Neural progenitor cell (in vitro differentiated cells): ENCODE measurements at regions not wholly inside any gene's neighbourhood (a gene's known extent, or its start where the extent isn't known, plus 50 kb on each side); places are given as distances from the start of the nearest gene placed in this dataset.

Experiments
- DNase-seq: peaks from one replicate; pipeline ENCODE4 v3.0.0-alpha.2; 2016; ENCODE audit warnings: low spot score
- H2AFZ ChIP-seq: fragments of 200-600 bp; sonication (generic); replicated peaks from 2 replicates; pipeline ENCODE4 v1.6.1; 2016; ENCODE audit warnings: antibody characterized with exemption
- H3F3A ChIP-seq: fragments of 200-600 bp; sonication (generic); 2 replicates; pipeline ENCODE4 v1.6.1; 2016; ENCODE audit warnings: antibody characterized with exemption, low read depth
- H3K27ac ChIP-seq: fragments of 200-600 bp; sonication (generic); 2 replicates; pipeline ENCODE4 v1.5.1; 2016; ENCODE audit warnings: mild to moderate bottlenecking
- H3K27me3 ChIP-seq: fragments of 200-600 bp; sonication (generic); 2 replicates; pipeline ENCODE4 v1.6.1; 2016; ENCODE audit warnings: mild to moderate bottlenecking, moderate library complexity
- H3K36me3 ChIP-seq: fragments of 200-600 bp; sonication (generic); 2 replicates; pipeline ENCODE4 v1.5.1; 2016
- H3K4me1 ChIP-seq: fragments of 200-600 bp; sonication (generic); 2 replicates; pipeline ENCODE4 v1.6.1; 2016; ENCODE audit warnings: mixed run types
- H3K4me2 ChIP-seq: fragments of 200-600 bp; sonication (generic); 2 replicates; pipeline ENCODE4 v1.6.1; 2016
- H3K4me3 ChIP-seq: fragments of 200-600 bp; sonication (generic); 2 replicates; pipeline ENCODE4 v1.5.1; 2016
- H3K79me2 ChIP-seq: fragments of 200-600 bp; sonication (generic); 2 replicates; pipeline ENCODE4 v1.6.1; 2016; ENCODE audit warnings: low read depth
- H3K9ac ChIP-seq: fragments of 200-600 bp; sonication (generic); 2 replicates; pipeline ENCODE4 v1.6.1; 2016
- H3K9me3 ChIP-seq: fragments of 200-600 bp; sonication (generic); 2 replicates; pipeline ENCODE4 v1.5.1; 2016; ENCODE audit warnings: low read depth
- H4K20me1 ChIP-seq: fragments of 200-600 bp; sonication (generic); 2 replicates; pipeline ENCODE4 v1.6.1; 2016; ENCODE audit warnings: low read depth
- H3K27ac Mint-ChIP-seq: 3 replicates; pipeline ENCODE4 v1.8.0; 2021; ENCODE audit warnings: mixed read lengths
- H3K27me3 Mint-ChIP-seq: 2 replicates; pipeline ENCODE4 v1.8.0; 2022; ENCODE audit warnings: low read depth, mild to moderate bottlenecking, inconsistent platforms, moderate library complexity, mixed read lengths; ENCODE audit not compliant: insufficient read depth
- H3K36me3 Mint-ChIP-seq: 3 replicates; pipeline ENCODE4 v1.8.0; 2021; ENCODE audit warnings: mixed read lengths
- H3K4me1 Mint-ChIP-seq: 3 replicates; pipeline ENCODE4 v1.8.0; 2021; ENCODE audit warnings: mixed read lengths
- H3K4me3 Mint-ChIP-seq: 3 replicates; pipeline ENCODE4 v1.8.0; 2021; ENCODE audit warnings: mild to moderate bottlenecking, moderate library complexity, mixed read lengths
- H3K9me3 Mint-ChIP-seq: 3 replicates; pipeline ENCODE4 v1.8.0; 2020; ENCODE audit warnings: mixed read lengths
- EZH2 ChIP-seq: fragments of 200-600 bp; sonication (generic); IDR thresholded peaks from 2 replicates; pipeline ENCODE4 v1.6.1; 2017; ENCODE audit warnings: antibody characterized with exemption, mild to moderate bottlenecking, moderate library complexity
- EZH2phosphoT487 ChIP-seq: fragments of 200-600 bp; sonication (generic); IDR thresholded peaks from 2 replicates; pipeline ENCODE4 v1.6.1; 2017; ENCODE audit warnings: antibody characterized with exemption
- TF ChIP-seq, protein P1 (sequence below): fragments of 200-600 bp; sonication (generic); IDR thresholded peaks from 2 replicates; pipeline ENCODE4 v1.5.1; 2017; ENCODE audit warnings: antibody characterized with exemption, mild to moderate bottlenecking

DNA sequence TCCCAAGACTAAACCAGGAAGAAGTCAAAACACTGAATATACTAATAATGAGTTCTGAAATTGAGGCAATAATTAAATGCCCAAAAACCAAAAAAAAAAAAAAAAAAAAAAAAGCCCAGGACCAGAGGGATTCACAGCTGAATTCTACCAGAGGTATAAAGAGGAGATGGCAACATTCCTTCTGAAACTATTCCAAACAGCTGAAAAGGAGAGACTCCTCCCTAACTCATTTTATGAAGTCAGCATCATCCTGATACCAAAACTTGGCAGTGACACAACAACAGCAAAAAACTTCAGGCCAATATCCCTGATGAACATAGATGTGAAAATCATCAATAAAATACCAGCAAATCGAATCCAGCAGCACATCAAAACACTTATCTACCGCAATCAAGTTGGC lies 108.5 kb upstream of the COL3A1 start:
- H3K4me1 Mint-ChIP-seq: peaks cover 5% of the 10 kb centered on the region

DNA sequence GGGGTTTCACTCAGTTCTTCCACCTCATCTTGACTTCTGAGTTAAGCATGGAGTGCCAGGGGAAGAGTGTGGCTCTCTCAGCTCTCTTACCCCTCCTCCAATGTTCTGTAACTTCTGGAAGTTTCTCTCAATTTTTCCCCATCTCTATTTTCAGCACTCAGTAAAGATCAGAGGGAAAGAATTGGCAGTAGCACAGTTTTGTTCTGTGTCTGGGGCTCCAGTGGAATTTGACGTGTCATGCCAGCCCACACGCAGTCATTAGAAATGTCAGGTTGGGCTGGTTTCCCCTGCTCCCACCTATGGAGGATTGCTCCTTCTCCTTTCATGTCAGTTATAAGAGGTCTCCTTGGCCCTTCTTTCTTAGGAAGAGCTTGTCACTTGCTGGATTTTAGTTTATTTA lies 104.6 kb upstream of the COL3A1 start:
- peaks cover 11% of the 10 kb centered on the region for H3K4me1 Mint-ChIP-seq
- Histone ChIP-seq H3K4me2 (no peak overlapping the region), H3K9ac (no peak overlapping the region), H3K9me3 (peaks cover 3% of the 10 kb centered on the region), H4K20me1 (no peaks in the 10 kb centered on the region), H3K79me2 (no peaks in the 10 kb centered on the region), H3K4me1 (no peaks in the 10 kb centered on the region), H3K36me3 (no peaks in the 10 kb centered on the region), H2AFZ (no peak overlapping the region), H3K27ac (no peak overlapping the region), H3K27me3 (no peaks in the 10 kb centered on the region), H3F3A (no peaks in the 10 kb centered on the region), H3K4me3 (no peak overlapping the region)
- peaks cover 21% of the 10 kb centered on the region for H3K9me3 Mint-ChIP-seq
- H3K36me3 Mint-ChIP-seq: peaks cover 10% of the 10 kb centered on the region
- no peak for TF ChIP-seq EZH2
- TF ChIP-seq, protein P1, sequence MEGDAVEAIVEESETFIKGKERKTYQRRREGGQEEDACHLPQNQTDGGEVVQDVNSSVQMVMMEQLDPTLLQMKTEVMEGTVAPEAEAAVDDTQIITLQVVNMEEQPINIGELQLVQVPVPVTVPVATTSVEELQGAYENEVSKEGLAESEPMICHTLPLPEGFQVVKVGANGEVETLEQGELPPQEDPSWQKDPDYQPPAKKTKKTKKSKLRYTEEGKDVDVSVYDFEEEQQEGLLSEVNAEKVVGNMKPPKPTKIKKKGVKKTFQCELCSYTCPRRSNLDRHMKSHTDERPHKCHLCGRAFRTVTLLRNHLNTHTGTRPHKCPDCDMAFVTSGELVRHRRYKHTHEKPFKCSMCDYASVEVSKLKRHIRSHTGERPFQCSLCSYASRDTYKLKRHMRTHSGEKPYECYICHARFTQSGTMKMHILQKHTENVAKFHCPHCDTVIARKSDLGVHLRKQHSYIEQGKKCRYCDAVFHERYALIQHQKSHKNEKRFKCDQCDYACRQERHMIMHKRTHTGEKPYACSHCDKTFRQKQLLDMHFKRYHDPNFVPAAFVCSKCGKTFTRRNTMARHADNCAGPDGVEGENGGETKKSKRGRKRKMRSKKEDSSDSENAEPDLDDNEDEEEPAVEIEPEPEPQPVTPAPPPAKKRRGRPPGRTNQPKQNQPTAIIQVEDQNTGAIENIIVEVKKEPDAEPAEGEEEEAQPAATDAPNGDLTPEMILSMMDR: no peak
- no peak for TF ChIP-seq EZH2phosphoT487
- peaks cover 3% of the 10 kb centered on the region for H3K27me3 Mint-ChIP-seq
- no peak overlapping the region for H3K4me3 Mint-ChIP-seq
- H3K27ac Mint-ChIP-seq: no peak overlapping the region
- no peak for DNase-seq

More for the DNA sequence above, 108.5 kb upstream of the COL3A1 start:
- no peak for DNase-seq
- Mint-ChIP-seq H3K9me3 (peaks cover 28% of the 10 kb centered on the region), H3K36me3 (peaks cover 10% of the 10 kb centered on the region), H3K4me3 (no peak overlapping the region), H3K27ac (no peak overlapping the region), H3K27me3 (peaks cover 3% of the 10 kb centered on the region)
- Histone ChIP-seq H3K4me3 (no peak overlapping the region), H3F3A (no peaks in the 10 kb centered on the region), H3K9ac (no peak overlapping the region), H3K4me2 (no peak overlapping the region), H3K9me3 (peaks cover 3% of the 10 kb centered on the region), H3K27ac (no peak overlapping the region), H3K27me3 (no peaks in the 10 kb centered on the region), H3K36me3 (no peaks in the 10 kb centered on the region), H3K4me1 (no peaks in the 10 kb centered on the region), H2AFZ (no peak overlapping the region), H4K20me1 (no peaks in the 10 kb centered on the region), H3K79me2 (no peaks in the 10 kb centered on the region)
- no peak for TF ChIP-seq EZH2
- TF ChIP-seq, protein P1: no peak
- no peak for TF ChIP-seq EZH2phosphoT487

GRCh38 chr2:188870289-188870688 lies 103.9 kb upstream of the COL3A1 start:
- Histone ChIP-seq H3K36me3 (no peaks in the 10 kb centered on the region), H3K9ac (no peak overlapping the region), H3K4me2 (no peak overlapping the region), H4K20me1 (no peaks in the 10 kb centered on the region), H3F3A (no peaks in the 10 kb centered on the region), H3K4me3 (no peak overlapping the region), H3K27me3 (no peaks in the 10 kb centered on the region), H2AFZ (no peak overlapping the region), H3K9me3 (peaks cover 3% of the 10 kb centered on the region), H3K79me2 (no peaks in the 10 kb centered on the region), H3K4me1 (no peaks in the 10 kb centered on the region), H3K27ac (no peak overlapping the region)
- H3K4me1 Mint-ChIP-seq: peaks cover 11% of the 10 kb centered on the region
- TF ChIP-seq, protein P1: no peak
- TF ChIP-seq EZH2phosphoT487: no peak
- no peak for TF ChIP-seq EZH2
- peaks cover 10% of the 10 kb centered on the region for H3K36me3 Mint-ChIP-seq
- DNase-seq: no peak
- peaks cover 3% of the 10 kb centered on the region for H3K27me3 Mint-ChIP-seq
- peaks cover 18% of the 10 kb centered on the region for H3K9me3 Mint-ChIP-seq
- no peak overlapping the region for H3K27ac Mint-ChIP-seq
- H3K4me3 Mint-ChIP-seq: no peak overlapping the region
